IMR-90 (cell line): ENCODE measurements at regions not wholly inside any gene's neighbourhood (a gene's known extent, or its start where the extent isn't known, plus 50 kb on each side); places are given as distances from the start of the nearest gene placed in this dataset.

Source experiments
- ATAC-seq: fragments of 200-7000 bp; cut with Tn5 transposase; 2 replicates; pipeline ENCODE4 v1.9.1; 2020; ENCODE audit warnings: low read depth, mild to moderate bottlenecking, moderate library complexity
- BruUV-seq: library from RNA; stranded (reverse); fragments of 400-500 nt; replicated peaks from 2 replicates; lab custom pipeline; 2021; lab: Mats Ljungman, UMichigan
- CTCF ChIA-PET: fragments of 300-600 bp; formaldehyde crosslinking; extraction: SDS; loops from one replicate; lab custom pipeline; 2021; ENCODE audit warnings: antibody characterized with exemption; lab: Yijun Ruan, JAX
- POLR2A ChIA-PET: fragments of 300-600 bp; sonication (Branson Sonifier 250); formaldehyde crosslinking; loops from one replicate; lab custom pipeline; 2022; ENCODE audit warnings: antibody characterized with exemption; ENCODE audit not compliant: unreplicated experiment; lab: Charles Lee
- DNase-seq: peaks from one replicate; pipeline ENCODE4 v3.0.0; 2013
- H2AFZ ChIP-seq: replicated peaks from 2 replicates; pipeline ENCODE3; 2013; ENCODE audit warnings: low read length, mild to moderate bottlenecking; ENCODE audit not compliant: poor library complexity
- H2AK5ac ChIP-seq: 2 replicates; pipeline ENCODE4 v1.6.1; 2013; ENCODE audit warnings: low read depth, low read length, inconsistent platforms
- H2AK9ac ChIP-seq: replicated peaks from 2 replicates; pipeline ENCODE3; 2013; ENCODE audit warnings: mild to moderate bottlenecking, low read depth, low read length, moderate library complexity; ENCODE audit not compliant: poor library complexity
- H2BK120ac ChIP-seq: 2 replicates; pipeline ENCODE4 v1.6.1; 2013; ENCODE audit warnings: low read depth, low read length, inconsistent platforms
- H2BK15ac ChIP-seq: 3 replicates; pipeline ENCODE4 v1.6.1; 2013; ENCODE audit warnings: low read depth, low read length, inconsistent platforms
- H2BK20ac ChIP-seq: 2 replicates; pipeline ENCODE4 v1.6.1; 2013; ENCODE audit warnings: low read depth, mild to moderate bottlenecking, inconsistent platforms, low read length, moderate library complexity
- H2BK5ac ChIP-seq: 2 replicates; pipeline ENCODE4 v1.6.1; 2013; ENCODE audit warnings: mild to moderate bottlenecking, low read depth, low read length, inconsistent platforms; ENCODE audit not compliant: poor library complexity, severe bottlenecking
- H3K14ac ChIP-seq: replicated peaks from 2 replicates; pipeline ENCODE4 v1.6.1; 2013; ENCODE audit warnings: low read depth, low read length, inconsistent platforms
- H3K18ac ChIP-seq: 2 replicates; pipeline ENCODE4 v1.6.1; 2013; ENCODE audit warnings: low read depth, low read length, control low read depth
- H3K23ac ChIP-seq: 2 replicates; pipeline ENCODE4 v1.6.1; 2013; ENCODE audit warnings: low read depth, low read length, inconsistent platforms
- H3K27ac ChIP-seq: 2 replicates; pipeline ENCODE4 v1.5.1; 2013; ENCODE audit warnings: mild to moderate bottlenecking, control low read depth, low read length; ENCODE audit not compliant: insufficient read depth
- H3K27me3 ChIP-seq: 2 replicates; pipeline ENCODE4 v1.6.1; 2013; ENCODE audit warnings: low read length; ENCODE audit not compliant: control insufficient read depth, insufficient read depth
- H3K36me3 ChIP-seq: 2 replicates; pipeline ENCODE4 v1.6.1; 2013; ENCODE audit warnings: low read length, mixed read lengths; ENCODE audit not compliant: control insufficient read depth, insufficient read depth
- H3K4ac ChIP-seq: 2 replicates; pipeline ENCODE4 v1.6.1; 2013; ENCODE audit warnings: low read depth, low read length, inconsistent platforms
- H3K4me1 ChIP-seq: 2 replicates; pipeline ENCODE4 v1.6.1; 2013; ENCODE audit warnings: low read length, mixed read lengths; ENCODE audit not compliant: control insufficient read depth, insufficient read depth
- H3K4me2 ChIP-seq: 2 replicates; pipeline ENCODE4 v1.6.1; 2013; ENCODE audit warnings: low read depth, mild to moderate bottlenecking, control low read depth, low read length, moderate library complexity
- H3K4me3 ChIP-seq: 2 replicates; pipeline ENCODE4 v1.5.1; 2013; ENCODE audit warnings: low read depth, mild to moderate bottlenecking, control low read depth, low read length, moderate library complexity; ENCODE audit not compliant: insufficient read depth
- H3K56ac ChIP-seq: 2 replicates; pipeline ENCODE4 v1.6.1; 2013; ENCODE audit warnings: low read length, inconsistent platforms; ENCODE audit not compliant: insufficient read depth; ENCODE audit errors: extremely low read depth
- H3K79me1 ChIP-seq, 2 experiments: 2 replicates each; pipeline ENCODE4 v1.6.1; 2013; ENCODE audit warnings: low read length in 2 of 2, inconsistent platforms in 1 of 2, low read depth in 1 of 2
- H3K9ac ChIP-seq: 2 replicates; pipeline ENCODE4 v1.6.1; 2013; ENCODE audit warnings: low read depth, low read length, control low read depth
- H3K9me1 ChIP-seq: 2 replicates; pipeline ENCODE4 v1.6.1; 2013; ENCODE audit warnings: low read length, inconsistent platforms; ENCODE audit not compliant: insufficient read depth
- H3K9me3 ChIP-seq: 2 replicates; pipeline ENCODE4 v1.6.1; 2013; ENCODE audit warnings: low read length; ENCODE audit not compliant: control insufficient read depth, insufficient read depth
- H4K20me1 ChIP-seq: 2 replicates; pipeline ENCODE4 v1.6.1; 2013; ENCODE audit warnings: low read length, inconsistent platforms; ENCODE audit not compliant: insufficient read depth
- H4K5ac ChIP-seq: 2 replicates; pipeline ENCODE4 v1.6.1; 2013; ENCODE audit warnings: mild to moderate bottlenecking, low read depth, low read length, control low read depth
- H4K8ac ChIP-seq, 2 experiments: 2 replicates each; pipeline ENCODE4 v1.6.1; 2013; ENCODE audit warnings: low read depth in 2 of 2, low read length in 2 of 2, control low read depth in 1 of 2, inconsistent platforms in 1 of 2
- H4K91ac ChIP-seq: 2 replicates; pipeline ENCODE4 v1.6.1; 2013; ENCODE audit warnings: low read depth, low read length, inconsistent platforms; ENCODE audit not compliant: insufficient read depth
- BHLHE40 ChIP-seq: fragments of 150-350 bp; IDR thresholded peaks from 2 replicates; pipeline ENCODE4 v1.6.1; 2016; ENCODE audit warnings: mild to moderate bottlenecking, low read depth, low read length
- CEBPB ChIP-seq: IDR thresholded peaks from 2 replicates; pipeline ENCODE4 v1.6.1; 2012; ENCODE audit warnings: low read depth, low read length, improper control_type of control experiment
- CHD1 ChIP-seq: IDR thresholded peaks from 2 replicates; pipeline ENCODE4 v1.6.1; 2012; ENCODE audit warnings: low read depth, low read length, improper control_type of control experiment
- CTCF ChIP-seq: conservative IDR thresholded peaks from 2 replicates; pipeline ENCODE4 v1.5.1; 2012; ENCODE audit warnings: mild to moderate bottlenecking, low read depth, low read length, improper control_type of control experiment
- ELK1 ChIP-seq: fragments of 150-350 bp; IDR thresholded peaks from 2 replicates; pipeline ENCODE4 v1.6.1; 2016; ENCODE audit warnings: low read depth, mild to moderate bottlenecking, low read length, moderate library complexity, borderline replicate concordance
- FOS ChIP-seq: fragments of 150-350 bp; IDR thresholded peaks from 2 replicates; pipeline ENCODE4 v1.6.1; 2016; ENCODE audit warnings: low read depth, low read length
- MAFK ChIP-seq: IDR thresholded peaks from 2 replicates; pipeline ENCODE4 v1.6.1; 2012; ENCODE audit warnings: low read depth, low read length, improper control_type of control experiment
- MAZ ChIP-seq: IDR thresholded peaks from 2 replicates; pipeline ENCODE4 v1.6.1; 2012; ENCODE audit warnings: low read depth, mild to moderate bottlenecking, low read length, improper control_type of control experiment, moderate library complexity, borderline replicate concordance
- MXI1 ChIP-seq: IDR thresholded peaks from 2 replicates; pipeline ENCODE4 v1.6.1; 2012; ENCODE audit warnings: low read depth, mild to moderate bottlenecking, low read length, moderate library complexity, borderline replicate concordance
- NFE2L2 ChIP-seq: fragments of 150-350 bp; IDR thresholded peaks from 2 replicates; pipeline ENCODE4 v1.6.1; 2016; ENCODE audit warnings: low read depth, mild to moderate bottlenecking, low read length
- POLR2A ChIP-seq: IDR thresholded peaks from 2 replicates; pipeline ENCODE4 v1.6.1; 2012; ENCODE audit warnings: mild to moderate bottlenecking, low read depth, low read length
- RAD21 ChIP-seq: IDR thresholded peaks from 2 replicates; pipeline ENCODE4 v1.6.1; 2012; ENCODE audit warnings: low read length, improper control_type of control experiment
- RCOR1 ChIP-seq: IDR thresholded peaks from 2 replicates; pipeline ENCODE4 v1.6.1; 2012; ENCODE audit warnings: mild to moderate bottlenecking, low read length, improper control_type of control experiment; ENCODE audit not compliant: insufficient replicate concordance
- RFX5 ChIP-seq: IDR thresholded peaks from 2 replicates; pipeline ENCODE4 v1.8.0; 2012; ENCODE audit warnings: low read depth, mild to moderate bottlenecking, low read length, moderate library complexity
- SMC3 ChIP-seq: fragments of 150-350 bp; IDR thresholded peaks from 2 replicates; pipeline ENCODE4 v1.6.1; 2016; ENCODE audit warnings: low read depth, mild to moderate bottlenecking, antibody characterized with exemption, low read length, moderate library complexity
- USF2 ChIP-seq: fragments of 150-350 bp; IDR thresholded peaks from 2 replicates; pipeline ENCODE4 v1.6.1; 2017; ENCODE audit warnings: mild to moderate bottlenecking, antibody characterized with exemption, low read length, low read depth
- dilution Hi-C: fragments of 300-500 bp; cut with HindIII; formaldehyde crosslinking; loops from one replicate; pipeline ENCODE4 v1.14.3; 2018; ENCODE audit warnings: low sequenced_read_pairs; ENCODE audit not compliant: unreplicated experiment
- in situ Hi-C: fragments of 300-500 bp; cut with MboI; formaldehyde crosslinking; loops from 3 replicates; pipeline ENCODE4 v1.14.3; 2019; ENCODE audit warnings: low sequenced_read_pairs, inconsistent platforms, mixed read lengths
- intact Hi-C: fragments of 100-400 bp; cut with micrococcal nuclease; formaldehyde crosslinking; loops from 2 replicates; pipeline ENCODE4 v1.10.0; 2022

- TF ChIP-seq CTCF (no peak), NFE2L2 (no peak), RFX5 (no peak), POLR2A (no peak), MAFK (no peak), MXI1 (no peak), CEBPB (no peak), BHLHE40 (no peak), FOS (no peak), MAZ (no peak), RAD21 (no peak), USF2 (no peak), SMC3 (no peak), CHD1 (no peak), RCOR1 (no peak), ELK1 (no peak)
- ChIA-PET POLR2A (no interaction called here), CTCF (no interaction called here)
- H3K14ac ChIP-seq: no peak overlapping the region
- no peak overlapping the region for H2AK5ac ChIP-seq
- H3K4me1 ChIP-seq: peaks cover 1% of the 10 kb centered on the region; the same call in 1 of the 2 replicates
- dilution Hi-C loops: no loop called here
- no peak for ATAC-seq
- H2AFZ ChIP-seq: no peak overlapping the region
- BruUV-seq: no TSS peak
- H3K4me2 ChIP-seq: no peak overlapping the region
- no peak overlapping the region for H3K4ac ChIP-seq
- H2BK120ac ChIP-seq: no peak overlapping the region
- no peak overlapping the region for H3K27ac ChIP-seq
- no peak overlapping the region for H3K9ac ChIP-seq
- no peak for DNase-seq
- no peak overlapping the region for H3K4me3 ChIP-seq
- no peak overlapping the region for H2BK20ac ChIP-seq
- H2AK9ac ChIP-seq: no peak overlapping the region
- H3K9me3 ChIP-seq: no peaks in the 10 kb centered on the region
- no peak overlapping the region for H3K23ac ChIP-seq
- H4K8ac ChIP-seq: no peak overlapping the region
- H4K91ac ChIP-seq: no peak overlapping the region
- no peaks in the 10 kb centered on the region for H3K9me1 ChIP-seq
- peaks cover 3% of the 10 kb centered on the region; the same call in 1 of the 2 replicates for H3K27me3 ChIP-seq
- H2BK15ac ChIP-seq: no peak overlapping the region
- in situ Hi-C loops: no loop called here
- no peak overlapping the region for H3K18ac ChIP-seq
- H3K56ac ChIP-seq: no peak overlapping the region
- no peak overlapping the region for H4K5ac ChIP-seq
- H3K36me3 ChIP-seq: no peaks in the 10 kb centered on the region
- no peaks in the 10 kb centered on the region for H3K79me1 ChIP-seq
- intact Hi-C loops: no loop called here
- no peaks in the 10 kb centered on the region for H4K20me1 ChIP-seq
- H2BK5ac ChIP-seq: no peak overlapping the region
These were observed 193.3 kb downstream of the LY86 start for GRCh38 chr6:6781873-6782227.
